ENCODE measurements at regions not wholly inside any gene's neighbourhood (a gene's known extent, or its start where the extent isn't known, plus 50 kb on each side); places are given as distances from the start of the nearest gene placed in this dataset.

DNA sequence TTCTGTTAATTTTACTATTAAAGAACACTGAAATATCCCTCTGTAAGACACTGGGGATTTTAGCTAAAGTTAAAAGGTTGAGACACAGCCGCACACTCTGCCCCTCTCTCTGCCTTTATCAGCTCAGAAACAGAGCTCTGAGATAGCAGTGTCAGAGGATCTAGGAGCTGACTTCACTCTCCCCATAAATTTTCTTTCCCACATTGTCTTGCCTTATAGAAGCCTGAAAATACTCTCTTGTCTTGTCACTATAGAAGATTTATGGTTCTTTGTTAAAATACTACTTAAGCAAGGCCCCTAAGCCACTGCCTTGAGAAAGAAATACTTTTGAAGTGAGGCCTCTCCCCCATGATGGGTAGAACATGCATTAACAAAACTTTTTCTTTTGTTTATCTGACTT is 105.7 kb upstream of the C10orf90 start (continued):
- TF ChIP-seq, protein P1, sequence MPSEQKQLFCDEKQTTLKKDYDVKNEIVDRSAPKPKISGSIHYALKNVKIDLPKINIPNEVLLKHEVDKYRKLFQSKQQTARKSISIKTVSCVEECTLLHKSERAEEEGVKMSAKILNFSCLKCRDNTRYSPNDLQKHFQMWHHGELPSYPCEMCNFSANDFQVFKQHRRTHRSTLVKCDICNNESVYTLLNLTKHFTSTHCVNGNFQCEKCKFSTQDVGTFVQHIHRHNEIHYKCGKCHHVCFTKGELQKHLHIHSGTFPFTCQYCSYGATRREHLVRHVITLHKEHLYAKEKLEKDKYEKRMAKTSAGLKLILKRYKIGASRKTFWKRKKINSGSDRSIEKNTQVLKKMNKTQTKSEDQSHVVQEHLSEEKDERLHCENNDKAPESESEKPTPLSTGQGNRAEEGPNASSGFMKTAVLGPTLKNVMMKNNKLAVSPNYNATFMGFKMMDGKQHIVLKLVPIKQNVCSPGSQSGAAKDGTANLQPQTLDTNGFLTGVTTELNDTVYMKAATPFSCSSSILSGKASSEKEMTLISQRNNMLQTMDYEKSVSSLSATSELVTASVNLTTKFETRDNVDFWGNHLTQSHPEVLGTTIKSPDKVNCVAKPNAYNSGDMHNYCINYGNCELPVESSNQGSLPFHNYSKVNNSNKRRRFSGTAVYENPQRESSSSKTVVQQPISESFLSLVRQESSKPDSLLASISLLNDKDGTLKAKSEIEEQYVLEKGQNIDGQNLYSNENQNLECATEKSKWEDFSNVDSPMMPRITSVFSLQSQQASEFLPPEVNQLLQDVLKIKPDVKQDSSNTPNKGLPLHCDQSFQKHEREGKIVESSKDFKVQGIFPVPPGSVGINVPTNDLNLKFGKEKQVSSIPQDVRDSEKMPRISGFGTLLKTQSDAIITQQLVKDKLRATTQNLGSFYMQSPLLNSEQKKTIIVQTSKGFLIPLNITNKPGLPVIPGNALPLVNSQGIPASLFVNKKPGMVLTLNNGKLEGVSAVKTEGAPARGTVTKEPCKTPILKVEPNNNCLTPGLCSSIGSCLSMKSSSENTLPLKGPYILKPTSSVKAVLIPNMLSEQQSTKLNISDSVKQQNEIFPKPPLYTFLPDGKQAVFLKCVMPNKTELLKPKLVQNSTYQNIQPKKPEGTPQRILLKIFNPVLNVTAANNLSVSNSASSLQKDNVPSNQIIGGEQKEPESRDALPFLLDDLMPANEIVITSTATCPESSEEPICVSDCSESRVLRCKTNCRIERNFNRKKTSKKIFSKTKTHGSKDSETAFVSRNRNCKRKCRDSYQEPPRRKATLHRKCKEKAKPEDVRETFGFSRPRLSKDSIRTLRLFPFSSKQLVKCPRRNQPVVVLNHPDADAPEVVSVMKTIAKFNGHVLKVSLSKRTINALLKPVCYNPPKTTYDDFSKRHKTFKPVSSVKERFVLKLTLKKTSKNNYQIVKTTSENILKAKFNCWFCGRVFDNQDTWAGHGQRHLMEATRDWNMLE (tag by site-specific recombination; conservative IDR thresholded peaks at IDR 0.05; ENCODE audit: low read depth): no peak
- TF ChIP-seq ZNF202 (tag by site-specific recombination; IDR thresholded peaks at IDR 0.05; ENCODE audit: borderline replicate concordance) (no peak), ZSCAN30 (tag by site-specific recombination; IDR thresholded peaks at IDR 0.05) (no peak), MYNN (tag by site-specific recombination; IDR thresholded peaks at IDR 0.05; ENCODE audit: borderline replicate concordance) (no peak), HOXD13 (CRISPR knock-in tag; IDR thresholded peaks at IDR 0.05; ENCODE audit: borderline replicate concordance) (no peak), EGR2 (tag by site-specific recombination; IDR thresholded peaks at IDR 0.05; ENCODE audit: low read depth) (no peak), ZNF658 (tag by site-specific recombination; IDR thresholded peaks at IDR 0.05) (no peak), ZNF560 (tag by site-specific recombination; IDR thresholded peaks at IDR 0.05; ENCODE audit: borderline replicate concordance) (no peak), ZNF449 (tag by site-specific recombination; IDR thresholded peaks at IDR 0.05) (no peak), GLI2 (tag by site-specific recombination; IDR thresholded peaks at IDR 0.05; ENCODE audit: borderline replicate concordance, low read depth) (no peak)

GRCh38 chr10:126777714-126778113 is 107.2 kb upstream of the C10orf90 start:
- no peak overlapping the region for H3K27ac ChIP-seq (ENCODE audit: extremely low read depth, low read depth, low read length)
- no peaks in the 10 kb centered on the region for H3K9me3 ChIP-seq (ENCODE audit: control insufficient read depth, insufficient read depth, low read depth, low read length)
- POLR2A ChIA-PET: no interaction called here
- no peaks in the 10 kb centered on the region for H3K4me1 ChIP-seq (ENCODE audit: control insufficient read depth, insufficient read depth, low read length)
- TF ChIP-seq ZNF548 (tag by site-specific recombination; IDR thresholded peaks at IDR 0.05): no peak
- no peak for TF ChIP-seq ZNF488 (tag by site-specific recombination; IDR thresholded peaks at IDR 0.05)
- TF ChIP-seq ZNF175 (tag by site-specific recombination; IDR thresholded peaks at IDR 0.05): no peak
- TF ChIP-seq SALL2 (tag by site-specific recombination; IDR thresholded peaks at IDR 0.05; ENCODE audit: borderline replicate concordance): no peak
- no peak for TF ChIP-seq ZNF510 (tag by site-specific recombination; IDR thresholded peaks at IDR 0.05; ENCODE audit: insufficient replicate concordance)
- no peak for TF ChIP-seq ZFP69B (tag by site-specific recombination; IDR thresholded peaks at IDR 0.05)
- TF ChIP-seq HOXC10 (CRISPR knock-in tag; IDR thresholded peaks at IDR 0.05): no peak
- no peak for TF ChIP-seq MEIS1 (CRISPR knock-in tag; IDR thresholded peaks at IDR 0.05; ENCODE audit: borderline replicate concordance)
- TF ChIP-seq YY1 (tag by site-specific recombination; IDR thresholded peaks at IDR 0.05): no peak
- TF ChIP-seq ZNF530 (tag by site-specific recombination; IDR thresholded peaks at IDR 0.05; ENCODE audit: low read depth): no peak
- no peak for TF ChIP-seq ZNF621 (tag by site-specific recombination; IDR thresholded peaks at IDR 0.05)
- TF ChIP-seq BCL11B (tag by site-specific recombination; IDR thresholded peaks at IDR 0.05; ENCODE audit: low read depth): no peak
- no peak for TF ChIP-seq ZNF391 (tag by site-specific recombination; IDR thresholded peaks at IDR 0.05; ENCODE audit: borderline replicate concordance, low read depth)
- TF ChIP-seq ZNF449 (tag by site-specific recombination; IDR thresholded peaks at IDR 0.05): no peak
- TF ChIP-seq ZNF514 (tag by site-specific recombination; IDR thresholded peaks at IDR 0.05): no peak
- no peaks in the 10 kb centered on the region for H3K36me3 ChIP-seq (ENCODE audit: control insufficient read depth in 2 of 2, insufficient read depth in 1 of 2, low read length in 2 of 2)
- H3K4me3 ChIP-seq (ENCODE audit: low read depth, low read length): no peak overlapping the region
- CTCF ChIA-PET: no interaction called here
